ENCODE measurements at regions not wholly inside any gene's neighbourhood (a gene's known extent, or its start where the extent isn't known, plus 50 kb on each side); places are given as distances from the start of the nearest gene placed in this dataset.

GRCh38 chr6:156510242-156510641, 266.9 kb upstream of the ARID1B start:
- no peak for DNase-seq (ENCODE audit: low read depth in 1 of 2, low spot score in 1 of 2)
- H3K27ac ChIP-seq (replicated peaks): no peak overlapping the region
- H3K27me3 ChIP-seq (ENCODE audit: insufficient read depth, poor library complexity, severe bottlenecking): no peaks in the 10 kb centered on the region
- no peak for TF ChIP-seq SPI1 (IDR thresholded peaks at IDR 0.05; ENCODE audit: borderline replicate concordance, low read depth)
- TF ChIP-seq REST (IDR thresholded peaks at IDR 0.05; ENCODE audit: insufficient replicate concordance, low read depth): no peak
- TF ChIP-seq CTCF (IDR thresholded peaks at IDR 0.05; ENCODE audit: insufficient read depth, low read length): no peak
- no peak for TF ChIP-seq GABPA (IDR thresholded peaks at IDR 0.05; ENCODE audit: low read depth)
- TF ChIP-seq POLR2AphosphoS5 (IDR thresholded peaks at IDR 0.05; ENCODE audit: low read depth): no peak
- no peak overlapping the region for H3K4me3 ChIP-seq (replicated peaks; ENCODE audit: insufficient read depth, low read length)

- no peak for DNase-seq (ENCODE audit: low read depth in 1 of 2, low spot score in 1 of 2)
- Histone ChIP-seq H3K27ac (replicated peaks) (no peak overlapping the region), H3K27me3 (ENCODE audit: insufficient read depth, poor library complexity, severe bottlenecking) (no peaks in the 10 kb centered on the region), H3K4me3 (replicated peaks; ENCODE audit: insufficient read depth, low read length) (no peak overlapping the region)
- TF ChIP-seq CTCF (IDR thresholded peaks at IDR 0.05; ENCODE audit: insufficient read depth, low read length) (no peak), SPI1 (IDR thresholded peaks at IDR 0.05; ENCODE audit: borderline replicate concordance, low read depth) (no peak), GABPA (IDR thresholded peaks at IDR 0.05; ENCODE audit: low read depth) (no peak), POLR2AphosphoS5 (IDR thresholded peaks at IDR 0.05; ENCODE audit: low read depth) (no peak), REST (IDR thresholded peaks at IDR 0.05; ENCODE audit: insufficient replicate concordance, low read depth) (no peak)
Observed at GRCh38 chr6:156509496-156509895, 267.7 kb upstream of the ARID1B start.

GRCh38 chr6:156508923-156509322, 268.3 kb upstream of the ARID1B start:
- Histone ChIP-seq H3K4me3 (replicated peaks; ENCODE audit: insufficient read depth, low read length) (no peak overlapping the region), H3K27me3 (ENCODE audit: insufficient read depth, poor library complexity, severe bottlenecking) (no peaks in the 10 kb centered on the region), H3K27ac (replicated peaks) (no peak overlapping the region)
- TF ChIP-seq CTCF (IDR thresholded peaks at IDR 0.05; ENCODE audit: insufficient read depth, low read length) (no peak), SPI1 (IDR thresholded peaks at IDR 0.05; ENCODE audit: borderline replicate concordance, low read depth) (peak; percentile 51; the same call in 1 of the 2 replicates)
- peak in 1 of 2 experiments; percentile 9 for DNase-seq (ENCODE audit: low read depth in 1 of 2, low spot score in 1 of 2)

- no peak overlapping the region for H3K4me3 ChIP-seq (replicated peaks; ENCODE audit: insufficient read depth, low read length)
- H3K27ac ChIP-seq (replicated peaks): no peak overlapping the region
- no peaks in the 10 kb centered on the region for H3K27me3 ChIP-seq (ENCODE audit: insufficient read depth, poor library complexity, severe bottlenecking)
- DNase-seq (ENCODE audit: low read depth in 1 of 2, low spot score in 1 of 2): no peak
- TF ChIP-seq SPI1 (IDR thresholded peaks at IDR 0.05; ENCODE audit: borderline replicate concordance, low read depth): no peak
- no peak for TF ChIP-seq REST (IDR thresholded peaks at IDR 0.05; ENCODE audit: insufficient replicate concordance, low read depth)
- TF ChIP-seq POLR2AphosphoS5 (IDR thresholded peaks at IDR 0.05; ENCODE audit: low read depth): no peak
- no peak for TF ChIP-seq GABPA (IDR thresholded peaks at IDR 0.05; ENCODE audit: low read depth)
- TF ChIP-seq CTCF (IDR thresholded peaks at IDR 0.05; ENCODE audit: insufficient read depth, low read length): no peak
Observed at GRCh38 chr6:156508126-156508525, 269.1 kb upstream of the ARID1B start.
